CD8-positive, alpha-beta memory T cell (primary cell): ENCODE measurements at regions not wholly inside any gene's neighbourhood (a gene's known extent, or its start where the extent isn't known, plus 50 kb on each side); places are given as distances from the start of the nearest gene placed in this dataset.

Experiments used
- CTCF ChIA-PET: fragments of 350-600 bp; sonication (Branson Sonifier 250); formaldehyde crosslinking; loops from one replicate; lab custom pipeline; 2021; ENCODE audit warnings: antibody characterized with exemption; lab: Charles Lee
- POLR2A ChIA-PET: fragments of 350-600 bp; sonication (Branson Sonifier 250); formaldehyde crosslinking; loops from one replicate; lab custom pipeline; 2021; ENCODE audit warnings: antibody characterized with exemption; lab: Charles Lee
- DNase-seq, 5 donors: peaks; one replicate each; pipeline versions ENCODE4 v3.0.0 to v3.0.0-alpha.2; 2020 to 2022; ENCODE audit warnings: mixed read lengths in 1 of 5
- H3K27ac ChIP-seq: one replicate; pipeline ENCODE4 v1.7.0; 2013; ENCODE audit warnings: low read depth, mild to moderate bottlenecking, low read length, moderate library complexity
- H3K27me3 ChIP-seq: 2 replicates; pipeline ENCODE4 v1.7.0; 2013; ENCODE audit warnings: low read length, mild to moderate bottlenecking; ENCODE audit not compliant: insufficient read depth, poor library complexity, severe bottlenecking
- H3K36me3 ChIP-seq: 2 replicates; pipeline ENCODE4 v1.7.0; 2013; ENCODE audit warnings: mild to moderate bottlenecking, low read length, moderate library complexity; ENCODE audit not compliant: insufficient read depth
- H3K4me1 ChIP-seq: 2 replicates; pipeline ENCODE4 v1.7.0; 2013; ENCODE audit warnings: mild to moderate bottlenecking, low read length, moderate library complexity; ENCODE audit not compliant: insufficient read depth
- H3K4me3 ChIP-seq: 2 replicates; pipeline ENCODE4 v1.7.0; 2013; ENCODE audit warnings: mild to moderate bottlenecking, low read length
- H3K9me3 ChIP-seq: 2 replicates; pipeline ENCODE4 v1.7.0; 2013; ENCODE audit warnings: mild to moderate bottlenecking, low read length
- H3K27ac Mint-ChIP-seq, 8 donors: one replicate each; pipeline ENCODE4 v1.8.0; 2020 to 2021; ENCODE audit warnings: mixed read lengths in 8 of 8, mild to moderate bottlenecking in 6 of 8, inconsistent platforms in 3 of 8, moderate library complexity in 3 of 8
- H3K27me3 Mint-ChIP-seq, 2 donors: one replicate each; pipeline ENCODE4 v1.8.0; 2020 to 2021; ENCODE audit warnings: mixed read lengths in 2 of 2, mild to moderate bottlenecking in 1 of 2, moderate library complexity in 1 of 2
- H3K36me3 Mint-ChIP-seq, 3 donors: one replicate each; pipeline ENCODE4 v1.8.0; 2020 to 2021; ENCODE audit warnings: mixed read lengths in 3 of 3, inconsistent platforms in 1 of 3, mild to moderate bottlenecking in 1 of 3
- H3K4me1 Mint-ChIP-seq, 3 donors: one replicate each; pipeline ENCODE4 v1.8.0; 2020 to 2021; ENCODE audit warnings: mixed read lengths in 3 of 3, inconsistent platforms in 1 of 3, mild to moderate bottlenecking in 1 of 3
- H3K4me3 Mint-ChIP-seq, 7 donors: one replicate each; pipeline ENCODE4 v1.8.0; 2020 to 2021; ENCODE audit warnings: mixed read lengths in 7 of 7, mild to moderate bottlenecking in 6 of 7, moderate library complexity in 4 of 7, inconsistent platforms in 2 of 7
- H3K9me3 Mint-ChIP-seq, 5 donors: one replicate each; pipeline ENCODE4 v1.8.0; 2020 to 2022; ENCODE audit warnings: mixed read lengths in 5 of 5, mild to moderate bottlenecking in 3 of 5, moderate library complexity in 2 of 5, inconsistent platforms in 1 of 5

DNA sequence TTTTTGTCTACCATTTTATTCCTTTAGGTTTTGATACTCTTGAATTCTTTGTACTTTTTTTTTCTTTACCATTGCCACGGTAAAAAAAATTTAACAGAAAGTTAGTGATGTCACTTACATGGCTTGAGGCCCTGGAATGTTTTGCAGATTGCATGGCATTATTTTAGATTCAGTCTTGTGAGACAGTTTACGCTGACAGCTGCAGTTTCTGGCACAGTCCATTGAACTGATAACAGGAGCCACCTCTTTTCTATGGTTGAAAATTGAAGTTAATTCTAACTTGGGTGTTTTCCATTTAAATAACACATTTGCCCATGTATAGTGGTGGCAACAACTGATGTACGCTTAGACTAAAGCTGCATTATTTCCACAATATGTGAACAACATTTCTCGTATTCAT, 1028.5 kb downstream of the CDH18 start:
- Mint-ChIP-seq H3K27me3 (peaks cover 0 to 1% of the 10 kb centered on the region in 2 donors), H3K4me3 (no peak overlapping the region), H3K4me1 (no peaks in the 10 kb centered on the region), H3K36me3 (no peaks in the 10 kb centered on the region), H3K9me3 (peaks cover 0 to 5% (median 2%) of the 10 kb centered on the region in 5 donors), H3K27ac (no peak overlapping the region)
- Histone ChIP-seq H3K27me3 (no peaks in the 10 kb centered on the region), H3K36me3 (no peaks in the 10 kb centered on the region), H3K9me3 (no peaks in the 10 kb centered on the region), H3K4me1 (no peaks in the 10 kb centered on the region), H3K27ac (no peak overlapping the region), H3K4me3 (no peak overlapping the region)
- ChIA-PET POLR2A (no interaction called here), CTCF (no interaction called here)
- DNase-seq, result no peak

DNA sequence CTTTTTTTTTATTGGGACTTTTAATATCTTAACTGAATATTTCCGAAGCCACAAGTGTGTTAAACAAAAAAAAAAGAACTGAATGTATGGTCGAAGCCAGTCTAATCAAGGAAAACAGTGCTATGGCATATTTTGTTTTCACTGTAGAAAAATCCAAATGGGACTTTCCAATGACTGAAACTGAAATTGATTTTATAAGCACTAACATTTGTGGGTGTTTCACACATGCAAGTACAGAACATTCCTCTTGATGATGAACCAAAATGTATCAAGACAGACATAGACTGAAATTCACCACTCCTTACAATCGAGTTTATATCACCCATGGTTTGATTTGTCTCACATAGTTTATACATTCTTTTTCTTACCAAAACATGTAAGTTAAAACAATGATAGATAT, 1026.8 kb downstream of the CDH18 start:
- H3K4me1 Mint-ChIP-seq, result no peaks in the 10 kb centered on the region
- Histone ChIP-seq H3K27me3 (no peaks in the 10 kb centered on the region), H3K4me3 (no peak overlapping the region), H3K9me3 (no peaks in the 10 kb centered on the region), H3K36me3 (no peaks in the 10 kb centered on the region), H3K4me1 (no peaks in the 10 kb centered on the region), H3K27ac (no peak overlapping the region)
- H3K27ac Mint-ChIP-seq, result no peak overlapping the region
- POLR2A ChIA-PET, result no interaction called here
- no peak overlapping the region for H3K4me3 Mint-ChIP-seq
- CTCF ChIA-PET, result no interaction called here
- H3K9me3 Mint-ChIP-seq, result peaks cover 0 to 7% (median 2%) of the 10 kb centered on the region in 5 donors
- H3K27me3 Mint-ChIP-seq, result no peaks in the 10 kb centered on the region
- no peaks in the 10 kb centered on the region for H3K36me3 Mint-ChIP-seq
- no peak for DNase-seq

DNA sequence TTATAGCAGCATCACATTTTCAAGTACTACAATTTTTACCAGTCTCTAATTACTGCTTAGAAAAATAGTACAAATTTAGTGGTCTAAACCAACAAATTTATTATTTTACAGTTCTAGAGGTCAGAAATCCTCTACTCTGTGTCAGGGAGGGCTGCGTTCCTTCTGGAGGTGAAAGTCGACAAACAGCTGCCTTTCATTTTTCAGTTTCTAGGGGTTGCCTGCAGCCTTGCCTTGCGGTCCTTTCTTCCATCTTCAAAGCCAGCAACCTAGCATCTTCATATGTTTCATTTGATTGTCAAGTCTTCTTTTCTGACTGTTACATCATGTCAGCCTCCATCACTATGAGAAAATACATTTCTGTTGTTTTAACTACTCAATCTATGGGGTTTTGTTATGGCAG, 1022.1 kb downstream of the CDH18 start:
- POLR2A ChIA-PET, result no interaction called here
- H3K9me3 Mint-ChIP-seq, result peaks cover 0 to 7% (median 0%) of the 10 kb centered on the region in 5 donors
- Histone ChIP-seq H3K27ac (no peak overlapping the region), H3K36me3 (no peaks in the 10 kb centered on the region), H3K4me1 (no peaks in the 10 kb centered on the region), H3K4me3 (no peak overlapping the region), H3K9me3 (no peaks in the 10 kb centered on the region), H3K27me3 (no peaks in the 10 kb centered on the region)
- no peaks in the 10 kb centered on the region for H3K27me3 Mint-ChIP-seq
- H3K4me3 Mint-ChIP-seq, result no peak overlapping the region
- H3K27ac Mint-ChIP-seq, result no peak overlapping the region
- CTCF ChIA-PET, result no interaction called here
- DNase-seq, result no peak
- H3K4me1 Mint-ChIP-seq, result no peaks in the 10 kb centered on the region
- no peaks in the 10 kb centered on the region for H3K36me3 Mint-ChIP-seq

DNA sequence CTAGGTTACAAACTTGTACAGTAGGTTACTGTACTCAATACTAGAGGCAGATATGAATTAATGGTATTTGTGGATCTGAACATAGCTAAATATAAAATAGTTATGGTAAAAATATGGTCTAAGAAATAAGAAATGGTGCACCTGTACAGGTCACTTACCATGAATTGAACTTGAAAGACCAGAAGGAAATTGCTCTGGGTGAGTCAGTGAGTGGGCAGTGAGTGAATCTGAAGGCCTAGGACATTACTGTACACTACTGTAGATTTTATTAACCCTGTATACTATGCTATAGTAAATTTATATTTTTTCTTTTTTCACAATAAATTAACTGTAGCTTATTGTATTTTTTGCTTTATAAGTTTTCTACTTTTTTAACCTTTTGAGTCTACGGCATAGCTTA, 1020.4 kb downstream of the CDH18 start:
- no peak for DNase-seq
- Histone ChIP-seq H3K9me3 (no peaks in the 10 kb centered on the region), H3K4me3 (no peak overlapping the region), H3K4me1 (no peaks in the 10 kb centered on the region), H3K27ac (no peak overlapping the region), H3K36me3 (no peaks in the 10 kb centered on the region), H3K27me3 (no peaks in the 10 kb centered on the region)
- Mint-ChIP-seq H3K36me3 (no peaks in the 10 kb centered on the region), H3K4me3 (no peak overlapping the region), H3K9me3 (peaks cover 0 to 4% (median 0%) of the 10 kb centered on the region in 5 donors), H3K27me3 (no peaks in the 10 kb centered on the region), H3K4me1 (no peaks in the 10 kb centered on the region), H3K27ac (no peak overlapping the region)
- CTCF ChIA-PET, result no interaction called here
- POLR2A ChIA-PET, result no interaction called here

DNA sequence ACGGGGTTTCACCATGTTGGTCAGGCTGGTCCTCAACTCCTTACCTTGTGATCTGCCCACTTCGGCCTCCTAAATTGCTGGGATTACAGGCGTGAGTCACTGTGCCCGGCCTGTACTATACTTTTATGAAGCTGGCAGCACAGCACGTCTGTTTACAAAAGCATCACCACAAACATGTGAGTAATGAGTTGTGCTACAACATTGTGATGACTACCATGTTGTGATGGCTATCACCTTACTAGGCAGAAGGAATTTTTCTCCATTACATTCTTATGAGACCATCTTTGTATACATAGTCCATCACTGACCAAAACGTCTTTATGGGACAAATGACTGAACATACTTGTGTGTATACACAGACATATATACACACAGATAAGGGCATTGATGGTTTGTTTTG, 1019.0 kb downstream of the CDH18 start:
- Mint-ChIP-seq H3K36me3 (no peaks in the 10 kb centered on the region), H3K27ac (no peak overlapping the region), H3K9me3 (peaks cover 0 to 4% (median 0%) of the 10 kb centered on the region in 5 donors), H3K4me1 (no peaks in the 10 kb centered on the region), H3K27me3 (no peaks in the 10 kb centered on the region), H3K4me3 (no peak overlapping the region)
- ChIA-PET CTCF (no interaction called here), POLR2A (no interaction called here)
- H3K36me3 ChIP-seq, result no peaks in the 10 kb centered on the region
- H3K27ac ChIP-seq, result no peak overlapping the region
- H3K9me3 ChIP-seq, result no peaks in the 10 kb centered on the region
- no peak for DNase-seq
- H3K4me3 ChIP-seq, result no peak overlapping the region
- H3K27me3 ChIP-seq, result no peaks in the 10 kb centered on the region
- no peaks in the 10 kb centered on the region for H3K4me1 ChIP-seq

DNA sequence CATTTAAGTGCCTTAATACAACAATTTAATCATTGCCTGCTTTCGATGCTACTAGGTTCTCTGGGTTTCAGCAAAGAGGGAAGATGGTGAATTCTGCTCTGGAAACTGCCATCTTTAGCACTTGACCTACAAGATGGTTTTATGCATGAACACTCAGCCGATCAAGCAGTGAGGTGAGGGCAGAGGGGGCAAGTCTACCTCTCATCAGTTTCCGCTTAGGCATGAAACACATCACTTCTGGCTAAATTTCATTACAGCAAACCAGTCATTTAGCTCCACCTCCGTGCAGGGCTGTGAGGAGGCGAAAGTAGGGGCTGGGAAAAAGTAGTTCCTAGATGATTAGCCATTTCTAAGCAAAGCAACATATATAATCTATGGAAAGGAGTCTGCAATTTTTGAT, 1018.0 kb downstream of the CDH18 start:
- POLR2A ChIA-PET, result no interaction called here
- Histone ChIP-seq H3K27ac (no peak overlapping the region), H3K9me3 (no peaks in the 10 kb centered on the region), H3K4me3 (no peak overlapping the region), H3K36me3 (no peaks in the 10 kb centered on the region), H3K27me3 (no peaks in the 10 kb centered on the region), H3K4me1 (no peaks in the 10 kb centered on the region)
- peaks cover 0 to 4% (median 0%) of the 10 kb centered on the region in 5 donors for H3K9me3 Mint-ChIP-seq
- H3K27ac Mint-ChIP-seq, result no peak overlapping the region
- no peak for DNase-seq
- no peak overlapping the region for H3K4me3 Mint-ChIP-seq
- H3K27me3 Mint-ChIP-seq, result no peaks in the 10 kb centered on the region
- no peaks in the 10 kb centered on the region for H3K4me1 Mint-ChIP-seq
- CTCF ChIA-PET, result no interaction called here
- no peaks in the 10 kb centered on the region for H3K36me3 Mint-ChIP-seq

DNA sequence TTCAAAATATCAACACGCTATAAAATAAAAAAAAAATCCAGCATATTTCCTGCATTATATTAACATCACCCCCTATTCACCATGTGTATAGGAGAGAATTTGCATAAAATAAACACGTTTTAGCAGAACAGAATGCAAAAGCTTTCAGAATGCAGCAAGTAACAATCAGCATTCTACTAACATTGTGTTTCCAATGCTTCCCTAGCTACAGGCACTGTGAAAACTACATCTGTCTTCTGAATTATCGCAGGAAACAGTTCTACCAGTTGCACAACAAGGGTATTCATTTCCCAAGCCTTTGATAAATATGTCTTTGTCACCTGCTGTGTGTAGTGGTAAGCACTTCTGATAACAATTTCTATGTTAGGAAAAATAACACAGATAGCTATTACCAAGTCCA, 1015.8 kb downstream of the CDH18 start:
- Mint-ChIP-seq H3K4me3 (no peak overlapping the region), H3K36me3 (no peaks in the 10 kb centered on the region), H3K4me1 (no peaks in the 10 kb centered on the region), H3K27ac (no peak overlapping the region), H3K27me3 (no peaks in the 10 kb centered on the region), H3K9me3 (no peaks in the 10 kb centered on the region)
- H3K9me3 ChIP-seq, result no peaks in the 10 kb centered on the region
- CTCF ChIA-PET, result no interaction called here
- H3K4me3 ChIP-seq, result no peak overlapping the region
- DNase-seq, result no peak
- no peak overlapping the region for H3K27ac ChIP-seq
- H3K27me3 ChIP-seq, result no peaks in the 10 kb centered on the region
- H3K4me1 ChIP-seq, result no peaks in the 10 kb centered on the region
- no peaks in the 10 kb centered on the region for H3K36me3 ChIP-seq
- POLR2A ChIA-PET, result no interaction called here

DNA sequence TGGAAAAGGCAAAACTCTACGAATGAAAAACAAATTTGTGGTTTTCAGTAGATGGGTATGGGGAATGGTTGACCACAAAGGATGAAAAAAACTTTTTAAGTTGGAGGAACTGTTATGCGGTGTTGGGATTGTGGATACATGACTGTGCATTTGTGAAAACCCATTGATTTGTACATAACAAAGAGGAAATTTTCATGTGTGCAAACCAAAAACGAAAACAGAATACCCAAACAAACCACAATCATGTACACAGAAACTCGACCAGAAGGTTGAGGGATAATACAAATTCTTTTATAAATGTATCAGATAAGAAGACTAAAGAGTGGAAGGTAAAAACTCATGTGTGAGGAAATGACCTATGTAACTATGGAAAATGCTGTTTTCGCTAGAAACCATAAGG, 1012.4 kb downstream of the CDH18 start:
- H3K4me3 ChIP-seq, result no peak overlapping the region
- ChIA-PET POLR2A (no interaction called here), CTCF (no interaction called here)
- DNase-seq, result no peak
- no peaks in the 10 kb centered on the region for H3K36me3 ChIP-seq
- no peaks in the 10 kb centered on the region for H3K27me3 ChIP-seq
- H3K9me3 Mint-ChIP-seq, result no peaks in the 10 kb centered on the region
- no peaks in the 10 kb centered on the region for H3K4me1 Mint-ChIP-seq
- H3K27me3 Mint-ChIP-seq, result no peaks in the 10 kb centered on the region
- no peak overlapping the region for H3K27ac Mint-ChIP-seq
- no peaks in the 10 kb centered on the region for H3K36me3 Mint-ChIP-seq
- H3K4me3 Mint-ChIP-seq, result no peak overlapping the region
- H3K27ac ChIP-seq, result no peak overlapping the region
- no peaks in the 10 kb centered on the region for H3K4me1 ChIP-seq
- H3K9me3 ChIP-seq, result no peaks in the 10 kb centered on the region

DNA sequence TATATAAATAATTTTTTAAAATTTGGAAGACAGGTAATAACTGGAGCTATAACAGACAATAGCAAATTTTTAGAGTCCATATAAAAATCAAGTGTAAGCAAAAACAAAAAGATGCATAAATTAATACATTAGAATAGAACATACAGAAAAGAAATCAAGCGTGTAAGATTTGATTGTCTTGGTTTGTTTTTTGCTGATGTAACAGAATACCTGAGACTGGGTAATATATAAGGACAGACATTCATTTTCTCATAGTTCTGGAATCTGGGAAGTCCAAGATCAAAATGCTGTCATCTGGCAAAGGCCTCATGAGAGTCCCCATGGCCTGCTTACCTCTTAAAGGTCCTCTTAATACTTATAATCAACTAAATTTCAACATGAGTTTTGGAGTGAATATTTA, 1010.1 kb downstream of the CDH18 start:
- H3K27me3 ChIP-seq, result no peaks in the 10 kb centered on the region
- no peaks in the 10 kb centered on the region for H3K36me3 ChIP-seq
- Mint-ChIP-seq H3K9me3 (peaks cover 0 to 4% (median under 1%) of the 10 kb centered on the region in 5 donors), H3K36me3 (no peaks in the 10 kb centered on the region), H3K27ac (no peak overlapping the region), H3K4me3 (no peak overlapping the region), H3K4me1 (no peaks in the 10 kb centered on the region), H3K27me3 (no peaks in the 10 kb centered on the region)
- H3K9me3 ChIP-seq, result no peaks in the 10 kb centered on the region
- no peak overlapping the region for H3K27ac ChIP-seq
- ChIA-PET POLR2A (no interaction called here), CTCF (no interaction called here)
- H3K4me3 ChIP-seq, result no peak overlapping the region
- no peaks in the 10 kb centered on the region for H3K4me1 ChIP-seq
- DNase-seq, result no peak
